PC-9 (cell line): ENCODE measurements at regions not wholly inside any gene's neighbourhood (a gene's known extent, or its start where the extent isn't known, plus 50 kb on each side); places are given as distances from the start of the nearest gene placed in this dataset.

Source experiments
- EZH2 ChIP-seq: fragments of 200-600 bp; sonication (generic); IDR thresholded peaks from 2 replicates; pipeline ENCODE4 v1.8.0; 2017; ENCODE audit warnings: antibody characterized with exemption, low read depth
- TF ChIP-seq, protein P1 (sequence below): fragments of 200-600 bp; sonication (generic); conservative IDR thresholded peaks from 2 replicates; pipeline ENCODE4 v1.6.1; 2017; ENCODE audit warnings: mixed run types, antibody characterized with exemption, mild to moderate bottlenecking, moderate library complexity

DNA sequence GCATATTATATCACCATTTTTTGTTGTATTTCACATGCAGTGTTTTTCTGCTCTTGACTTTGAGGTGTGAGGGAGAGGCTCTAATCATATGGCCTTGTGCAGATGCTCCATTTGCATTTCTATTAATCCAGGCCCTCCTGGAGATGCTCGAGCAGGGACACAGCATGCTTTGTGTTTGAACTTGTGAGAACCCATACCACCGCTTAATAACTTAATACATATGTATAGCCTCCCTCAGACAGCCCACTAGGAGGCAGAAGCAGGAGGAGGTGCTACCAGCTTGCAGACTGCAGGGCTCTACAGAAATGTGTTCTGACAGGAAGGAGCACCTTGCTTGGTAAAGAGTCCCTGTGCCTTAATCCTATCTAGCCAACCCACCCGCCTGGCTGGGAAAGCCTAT is 155.2 kb downstream of the BARHL2 start:
- TF ChIP-seq, protein P1, sequence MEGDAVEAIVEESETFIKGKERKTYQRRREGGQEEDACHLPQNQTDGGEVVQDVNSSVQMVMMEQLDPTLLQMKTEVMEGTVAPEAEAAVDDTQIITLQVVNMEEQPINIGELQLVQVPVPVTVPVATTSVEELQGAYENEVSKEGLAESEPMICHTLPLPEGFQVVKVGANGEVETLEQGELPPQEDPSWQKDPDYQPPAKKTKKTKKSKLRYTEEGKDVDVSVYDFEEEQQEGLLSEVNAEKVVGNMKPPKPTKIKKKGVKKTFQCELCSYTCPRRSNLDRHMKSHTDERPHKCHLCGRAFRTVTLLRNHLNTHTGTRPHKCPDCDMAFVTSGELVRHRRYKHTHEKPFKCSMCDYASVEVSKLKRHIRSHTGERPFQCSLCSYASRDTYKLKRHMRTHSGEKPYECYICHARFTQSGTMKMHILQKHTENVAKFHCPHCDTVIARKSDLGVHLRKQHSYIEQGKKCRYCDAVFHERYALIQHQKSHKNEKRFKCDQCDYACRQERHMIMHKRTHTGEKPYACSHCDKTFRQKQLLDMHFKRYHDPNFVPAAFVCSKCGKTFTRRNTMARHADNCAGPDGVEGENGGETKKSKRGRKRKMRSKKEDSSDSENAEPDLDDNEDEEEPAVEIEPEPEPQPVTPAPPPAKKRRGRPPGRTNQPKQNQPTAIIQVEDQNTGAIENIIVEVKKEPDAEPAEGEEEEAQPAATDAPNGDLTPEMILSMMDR: no peak
- no peak for TF ChIP-seq EZH2
